HUES64 (cell line): ENCODE measurements at regions not wholly inside any gene's neighbourhood (a gene's known extent, or its start where the extent isn't known, plus 50 kb on each side); places are given as distances from the start of the nearest gene placed in this dataset.

Experiments used
- H3K27ac ChIP-seq: 2 replicates; pipeline ENCODE4 v1.7.0; 2013; ENCODE audit warnings: low read depth, low read length, inconsistent platforms
- H3K27me3 ChIP-seq: 2 replicates; pipeline ENCODE4 v1.6.1; 2013; ENCODE audit warnings: mild to moderate bottlenecking, low read length; ENCODE audit not compliant: insufficient read depth
- H3K36me3 ChIP-seq: 2 replicates; pipeline ENCODE4 v1.6.1; 2013; ENCODE audit warnings: mild to moderate bottlenecking, low read length; ENCODE audit not compliant: insufficient read depth
- H3K4me1 ChIP-seq: 2 replicates; pipeline ENCODE4 v1.6.1; 2013; ENCODE audit warnings: mild to moderate bottlenecking, low read length, moderate library complexity; ENCODE audit not compliant: insufficient read depth
- H3K4me3 ChIP-seq: 2 replicates; pipeline ENCODE4 v1.5.1; 2013; ENCODE audit warnings: mild to moderate bottlenecking, low read length, moderate library complexity
- H3K9ac ChIP-seq: 2 replicates; pipeline ENCODE4 v1.6.1; 2013; ENCODE audit warnings: mild to moderate bottlenecking, low read depth, low read length
- H3K9me3 ChIP-seq: 2 replicates; pipeline ENCODE4 v1.6.1; 2013; ENCODE audit warnings: low read depth, low read length; ENCODE audit not compliant: insufficient read depth
- WGBS: fragments of 150-250, 120-280 bp; methylation state at CpG from one replicate; pipeline ENCODE4 v1.1.7; 2013; ENCODE audit warnings: missing lambda C conversion rate; 5-methylcytosine and 5-hydroxymethylcytosine counted together

- Histone ChIP-seq H3K36me3 (no peaks in the 10 kb centered on the region), H3K27ac (no peak overlapping the region), H3K4me1 (no peaks in the 10 kb centered on the region), H3K27me3 (no peaks in the 10 kb centered on the region), H3K9me3 (no peaks in the 10 kb centered on the region), H3K9ac (no peak overlapping the region), H3K4me3 (no peak overlapping the region)
- WGBS = 95% methylated on average over 4 of the region's 4 CpGs
Observed at GRCh38 chr13:33742321-33742720, 75.6 kb upstream of the RFC3 start.

DNA sequence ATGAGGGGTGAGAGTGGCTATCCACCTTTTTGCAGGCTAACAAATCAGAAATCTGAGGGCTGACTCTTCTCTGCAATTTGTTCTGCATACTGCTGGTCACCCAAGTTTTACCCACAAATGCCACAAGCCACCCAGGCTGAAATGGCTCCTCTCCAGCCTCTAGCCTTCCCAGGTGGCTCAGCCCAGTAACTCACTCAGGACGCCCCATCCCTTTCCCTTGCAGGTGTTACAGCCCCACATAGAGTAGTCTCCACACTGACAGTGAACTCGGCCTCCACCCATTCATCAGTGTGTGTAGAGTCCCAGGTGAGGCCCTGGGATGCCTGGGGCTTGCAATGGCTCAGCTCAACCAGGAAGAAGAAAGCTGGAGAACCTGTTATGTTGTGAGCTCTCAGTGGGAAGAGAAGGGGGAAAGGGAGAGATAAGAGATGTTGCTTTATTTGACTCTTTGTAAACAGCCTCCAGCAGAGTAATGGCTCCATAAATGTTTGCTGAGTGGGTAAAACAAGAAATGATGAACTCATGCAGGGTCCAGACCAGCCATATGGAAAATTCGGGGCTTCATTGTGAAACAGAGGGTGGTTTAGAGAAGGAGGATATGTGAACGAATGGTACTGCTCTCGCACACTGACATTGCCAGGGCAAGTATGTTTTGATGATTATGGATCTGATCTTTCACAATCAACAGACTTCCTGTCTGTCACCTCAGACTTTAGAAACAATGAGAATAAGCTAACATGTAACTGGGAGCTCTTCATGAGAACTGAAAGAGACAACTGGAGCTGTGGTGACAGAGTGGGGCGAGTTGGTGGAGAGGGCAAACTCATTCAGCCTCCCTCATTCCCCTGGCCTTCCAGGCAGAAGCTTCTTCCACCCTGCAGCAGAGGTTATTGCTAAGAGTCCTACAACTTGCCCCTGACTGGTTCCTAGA, 74.2 kb upstream of the RFC3 start:
- Histone ChIP-seq H3K4me1 (no peaks in the 10 kb centered on the region), H3K4me3 (no peak overlapping the region), H3K9me3 (no peaks in the 10 kb centered on the region), H3K36me3 (no peaks in the 10 kb centered on the region), H3K27me3 (no peaks in the 10 kb centered on the region), H3K9ac (no peak overlapping the region), H3K27ac (no peak overlapping the region)
- 90% methylated on average over 6 of the region's 6 CpGs for WGBS

- no peaks in the 10 kb centered on the region for H3K27me3 ChIP-seq
- H3K27ac ChIP-seq = no peak overlapping the region
- no peak overlapping the region for H3K9ac ChIP-seq
- WGBS = 88% methylated on average over 2 of the region's 3 CpGs
- H3K36me3 ChIP-seq = no peaks in the 10 kb centered on the region
- no peaks in the 10 kb centered on the region for H3K9me3 ChIP-seq
- H3K4me3 ChIP-seq = no peak overlapping the region
- no peaks in the 10 kb centered on the region for H3K4me1 ChIP-seq
Observed at GRCh38 chr13:33744589-33745369, 73.2 kb upstream of the RFC3 start.

- H3K27ac ChIP-seq = no peak overlapping the region
Observed at GRCh38 chr13:33745370-33746324, 72.3 kb upstream of the RFC3 start.

DNA sequence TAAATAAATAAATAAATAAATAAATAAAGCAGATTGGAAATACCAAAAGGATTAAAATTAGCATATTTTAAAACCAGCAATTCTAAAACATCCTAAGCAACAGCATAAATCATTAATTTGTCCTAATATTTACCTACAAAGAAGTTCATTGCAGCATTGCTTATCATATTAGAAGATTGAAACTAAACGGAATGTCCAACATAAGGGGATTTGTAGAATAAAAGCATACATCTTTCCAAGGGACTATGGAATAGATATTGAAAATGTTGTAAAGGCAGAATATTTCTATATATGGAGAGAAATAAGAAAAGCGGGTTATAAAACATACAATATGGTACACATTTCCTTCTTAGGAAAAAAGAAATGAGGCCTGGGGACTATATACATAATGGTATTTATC, 71.1 kb upstream of the RFC3 start:
- Histone ChIP-seq H3K36me3 (no peaks in the 10 kb centered on the region), H3K9me3 (no peaks in the 10 kb centered on the region), H3K9ac (no peak overlapping the region), H3K27me3 (no peaks in the 10 kb centered on the region), H3K4me3 (no peak overlapping the region), H3K27ac (no peak overlapping the region), H3K4me1 (no peaks in the 10 kb centered on the region)
- WGBS = 100% methylated on average over 1 of the region's 2 CpGs

More at GRCh38 chr13:33745370-33746324, 72.3 kb upstream of the RFC3 start:
- no peak overlapping the region for H3K4me3 ChIP-seq
- no peaks in the 10 kb centered on the region for H3K36me3 ChIP-seq
- no peak overlapping the region for H3K9ac ChIP-seq
- H3K4me1 ChIP-seq = no peaks in the 10 kb centered on the region
- no peaks in the 10 kb centered on the region for H3K27me3 ChIP-seq
- WGBS = 86% methylated on average over 7 of the region's 7 CpGs
- H3K9me3 ChIP-seq = no peaks in the 10 kb centered on the region

DNA sequence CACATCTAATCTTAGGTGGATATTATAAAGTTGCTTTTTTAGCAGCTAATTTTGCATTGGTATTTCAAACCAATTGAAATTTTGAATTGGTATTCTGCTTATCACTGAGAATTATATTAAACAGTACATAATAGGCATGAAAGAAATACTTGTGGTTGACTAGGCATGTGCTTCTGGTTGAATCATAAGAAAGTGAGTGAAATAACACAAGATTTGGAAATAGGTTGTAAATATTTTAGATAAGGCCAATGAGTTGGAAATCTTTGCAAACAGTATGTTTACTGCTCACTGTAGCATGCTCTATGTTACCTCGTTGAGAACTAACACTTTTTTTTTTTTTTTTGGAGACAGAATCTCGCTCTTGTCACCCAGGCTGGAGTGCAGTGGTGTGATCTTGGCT, 66.8 kb upstream of the RFC3 start:
- Histone ChIP-seq H3K27me3 (no peaks in the 10 kb centered on the region), H3K4me3 (no peak overlapping the region), H3K9me3 (no peaks in the 10 kb centered on the region), H3K27ac (no peak overlapping the region), H3K9ac (no peak overlapping the region), H3K4me1 (no peaks in the 10 kb centered on the region), H3K36me3 (no peaks in the 10 kb centered on the region)
- WGBS = 47% methylated on average over 2 of the region's 2 CpGs

- H3K27ac ChIP-seq = no peak overlapping the region
- H3K4me3 ChIP-seq = no peak overlapping the region
- H3K27me3 ChIP-seq = no peaks in the 10 kb centered on the region
- no peaks in the 10 kb centered on the region for H3K36me3 ChIP-seq
- H3K9ac ChIP-seq = no peak overlapping the region
- H3K9me3 ChIP-seq = no peaks in the 10 kb centered on the region
- H3K4me1 ChIP-seq = no peaks in the 10 kb centered on the region
Observed at GRCh38 chr13:33752094-33752493, 65.9 kb upstream of the RFC3 start.

DNA sequence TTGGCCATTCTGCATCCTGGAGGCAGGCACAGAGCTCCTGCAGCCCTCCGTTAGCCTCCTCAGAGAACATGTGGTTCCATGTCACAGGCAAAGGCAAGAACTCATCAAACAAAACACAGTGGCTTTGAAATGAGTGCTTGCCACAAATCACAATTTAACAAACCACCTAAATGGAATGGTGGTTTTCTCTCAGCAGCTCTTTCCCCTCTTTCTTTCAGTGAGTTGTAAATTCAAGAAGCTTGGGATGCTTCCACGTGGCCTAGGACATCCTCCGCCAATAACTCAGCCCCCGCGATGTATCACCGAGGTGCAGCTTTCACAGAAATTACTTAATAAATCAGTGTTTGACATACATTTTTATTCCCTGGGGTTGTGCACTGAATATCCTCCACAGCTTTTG, 65.4 kb upstream of the RFC3 start:
- H3K27me3 ChIP-seq = no peaks in the 10 kb centered on the region

GRCh38 chr13:33756929-33757328, 61.0 kb upstream of the RFC3 start:
- Histone ChIP-seq H3K36me3 (no peaks in the 10 kb centered on the region), H3K27ac (no peak overlapping the region), H3K4me1 (no peaks in the 10 kb centered on the region), H3K27me3 (no peaks in the 10 kb centered on the region), H3K4me3 (no peak overlapping the region), H3K9me3 (no peaks in the 10 kb centered on the region), H3K9ac (no peak overlapping the region)
- 91% methylated on average over 1 of the region's 3 CpGs for WGBS

More for the DNA sequence above, 65.4 kb upstream of the RFC3 start:
- Histone ChIP-seq H3K36me3 (no peaks in the 10 kb centered on the region), H3K4me3 (no peak overlapping the region), H3K9ac (no peak overlapping the region), H3K9me3 (no peaks in the 10 kb centered on the region), H3K4me1 (no peaks in the 10 kb centered on the region), H3K27ac (no peak overlapping the region)
- 95% methylated on average over 6 of the region's 6 CpGs for WGBS

GRCh38 chr13:33757713-33758112, 60.2 kb upstream of the RFC3 start:
- no peaks in the 10 kb centered on the region for H3K27me3 ChIP-seq
- no peak overlapping the region for H3K4me3 ChIP-seq
- no peaks in the 10 kb centered on the region for H3K9me3 ChIP-seq
- no peak overlapping the region for H3K9ac ChIP-seq
- H3K27ac ChIP-seq = no peak overlapping the region
- 90% methylated on average over 1 of the region's 2 CpGs for WGBS
- H3K4me1 ChIP-seq = no peaks in the 10 kb centered on the region
- no peaks in the 10 kb centered on the region for H3K36me3 ChIP-seq
